ENCODE measurements at regions not wholly inside any gene's neighbourhood (a gene's known extent, or its start where the extent isn't known, plus 50 kb on each side); places are given as distances from the start of the nearest gene placed in this dataset.

DNA sequence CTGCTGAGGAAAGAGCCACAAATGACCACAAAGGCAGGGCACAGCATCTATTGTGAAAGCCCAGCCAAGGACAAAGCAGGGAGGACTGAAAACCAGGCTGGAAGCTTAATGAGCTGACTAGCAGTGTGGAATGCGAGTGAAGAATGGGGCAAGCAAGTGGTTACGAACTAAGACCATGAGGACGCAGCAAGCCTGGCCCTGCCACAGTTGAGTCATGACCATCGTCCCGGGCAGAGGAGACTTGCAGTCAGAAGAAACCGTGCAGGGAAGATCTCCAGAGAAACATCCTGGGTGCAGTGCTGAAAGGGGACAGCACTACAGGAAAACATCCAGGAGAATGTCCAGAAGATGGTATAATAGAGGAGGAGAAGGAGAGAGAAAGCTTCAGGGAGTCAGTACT, 120.5 kb upstream of the GYPC start:
- H2AFZ ChIP-seq = no peak overlapping the region
- H3K79me2 ChIP-seq = no peaks in the 10 kb centered on the region
- H3K4me2 ChIP-seq = no peak overlapping the region
- H3K27ac ChIP-seq = no peak overlapping the region
- 97% methylated on average over 6 of the region's 6 CpGs for WGBS (ENCODE audit: low lambda C conversion rate, missing lambda C conversion rate)
- no peaks in the 10 kb centered on the region for H4K20me1 ChIP-seq (ENCODE audit: insufficient read depth, poor library complexity, severe bottlenecking)
- no peak for DNase-seq (ENCODE audit: low spot score)
- H3K4me1 ChIP-seq (ENCODE audit: insufficient read depth) = no peaks in the 10 kb centered on the region
- H3K4me3 ChIP-seq = no peak overlapping the region
- TF ChIP-seq EZH2 (IDR thresholded peaks at IDR 0.05; ENCODE audit: borderline replicate concordance) = no peak
- TF ChIP-seq EZH2phosphoT487 (IDR thresholded peaks at IDR 0.05; ENCODE audit: low read depth, severe bottlenecking, unreplicated experiment) = no peak
- TF ChIP-seq, protein P1, sequence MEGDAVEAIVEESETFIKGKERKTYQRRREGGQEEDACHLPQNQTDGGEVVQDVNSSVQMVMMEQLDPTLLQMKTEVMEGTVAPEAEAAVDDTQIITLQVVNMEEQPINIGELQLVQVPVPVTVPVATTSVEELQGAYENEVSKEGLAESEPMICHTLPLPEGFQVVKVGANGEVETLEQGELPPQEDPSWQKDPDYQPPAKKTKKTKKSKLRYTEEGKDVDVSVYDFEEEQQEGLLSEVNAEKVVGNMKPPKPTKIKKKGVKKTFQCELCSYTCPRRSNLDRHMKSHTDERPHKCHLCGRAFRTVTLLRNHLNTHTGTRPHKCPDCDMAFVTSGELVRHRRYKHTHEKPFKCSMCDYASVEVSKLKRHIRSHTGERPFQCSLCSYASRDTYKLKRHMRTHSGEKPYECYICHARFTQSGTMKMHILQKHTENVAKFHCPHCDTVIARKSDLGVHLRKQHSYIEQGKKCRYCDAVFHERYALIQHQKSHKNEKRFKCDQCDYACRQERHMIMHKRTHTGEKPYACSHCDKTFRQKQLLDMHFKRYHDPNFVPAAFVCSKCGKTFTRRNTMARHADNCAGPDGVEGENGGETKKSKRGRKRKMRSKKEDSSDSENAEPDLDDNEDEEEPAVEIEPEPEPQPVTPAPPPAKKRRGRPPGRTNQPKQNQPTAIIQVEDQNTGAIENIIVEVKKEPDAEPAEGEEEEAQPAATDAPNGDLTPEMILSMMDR (IDR thresholded peaks at IDR 0.05; ENCODE audit: poor library complexity) = no peak
- H3K36me3 ChIP-seq (replicated peaks; ENCODE audit: insufficient read depth, low read depth) = no peaks in the 10 kb centered on the region
- H3K9me3 ChIP-seq (ENCODE audit: low read depth) = no peaks in the 10 kb centered on the region
- H3K27me3 ChIP-seq = no peaks in the 10 kb centered on the region
- no peaks in the 10 kb centered on the region for H3K9me2 ChIP-seq (replicated peaks; ENCODE audit: insufficient read depth)

DNA sequence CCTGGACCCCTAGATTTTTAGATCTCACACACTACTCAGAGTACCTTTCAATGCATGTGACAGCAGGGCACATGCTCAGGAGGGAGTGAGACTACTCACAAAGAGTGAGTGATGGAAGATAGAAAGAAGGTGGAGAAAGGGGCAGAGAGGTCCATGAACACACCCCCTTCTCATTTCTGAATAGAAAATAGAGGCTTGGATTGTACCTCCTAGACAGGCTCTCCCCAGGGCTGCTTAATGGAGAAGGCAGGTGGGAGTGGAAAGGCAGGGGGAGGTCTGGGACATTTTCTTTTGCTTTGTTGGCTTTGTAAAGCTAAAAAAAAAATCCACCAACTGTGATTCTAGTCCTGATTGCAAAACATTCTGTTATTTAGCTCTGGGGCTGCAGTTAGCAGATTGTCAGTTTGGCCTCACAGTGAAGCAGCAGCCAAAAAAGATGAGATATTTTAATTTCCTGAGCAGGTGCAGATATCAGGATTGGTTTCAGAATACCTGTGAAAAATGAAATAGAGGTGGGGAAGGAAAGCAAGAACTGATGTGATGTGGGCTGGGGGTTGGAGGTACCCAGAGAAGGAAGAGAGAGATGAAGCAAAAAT, 119.3 kb upstream of the GYPC start:
- DNase-seq (ENCODE audit: low spot score) = no peak

DNA sequence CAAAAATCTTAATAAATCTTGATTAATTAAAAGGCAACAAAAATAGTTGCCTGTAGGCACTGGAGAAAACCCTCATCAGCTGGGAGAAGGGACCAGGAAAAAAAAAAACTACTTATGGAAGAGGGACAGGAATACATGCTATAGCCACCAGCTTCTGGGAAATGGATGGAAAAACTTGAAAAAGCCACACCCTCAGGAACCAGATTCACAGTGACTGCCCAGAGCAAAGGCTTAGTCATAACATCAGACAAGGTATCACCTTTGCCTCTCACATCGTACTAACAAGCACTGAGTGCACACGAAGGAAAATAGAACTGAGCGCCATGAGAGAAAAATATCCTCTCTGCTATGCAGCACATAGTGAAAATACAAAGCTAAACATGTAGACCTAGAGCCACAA, 116.9 kb upstream of the GYPC start:
- H3K9me2 ChIP-seq (replicated peaks; ENCODE audit: insufficient read depth) = no peaks in the 10 kb centered on the region
- no peaks in the 10 kb centered on the region for H3K36me3 ChIP-seq (replicated peaks; ENCODE audit: insufficient read depth, low read depth)
- no peak overlapping the region for H2AFZ ChIP-seq
- H3K4me1 ChIP-seq (ENCODE audit: insufficient read depth) = no peaks in the 10 kb centered on the region
- WGBS (ENCODE audit: low lambda C conversion rate, missing lambda C conversion rate) = 87% methylated on average over 3 of the region's 3 CpGs
- H3K79me2 ChIP-seq = no peaks in the 10 kb centered on the region
- no peak for DNase-seq (ENCODE audit: low spot score)
- no peak overlapping the region for H3K4me2 ChIP-seq
- no peaks in the 10 kb centered on the region for H4K20me1 ChIP-seq (ENCODE audit: insufficient read depth, poor library complexity, severe bottlenecking)
- H3K27me3 ChIP-seq = no peaks in the 10 kb centered on the region
- H3K9me3 ChIP-seq (ENCODE audit: low read depth) = peaks cover 13% of the 10 kb centered on the region
- TF ChIP-seq EZH2 (IDR thresholded peaks at IDR 0.05; ENCODE audit: borderline replicate concordance) (no peak), EZH2phosphoT487 (IDR thresholded peaks at IDR 0.05; ENCODE audit: low read depth, severe bottlenecking, unreplicated experiment) (no peak)
- TF ChIP-seq, protein P1 (IDR thresholded peaks at IDR 0.05; ENCODE audit: poor library complexity) = no peak
- H3K27ac ChIP-seq = no peak overlapping the region
- H3K4me3 ChIP-seq = no peak overlapping the region

More for the DNA sequence above, 119.3 kb upstream of the GYPC start:
- H3K9me3 ChIP-seq (ENCODE audit: low read depth) = no peaks in the 10 kb centered on the region
- no peak overlapping the region for H2AFZ ChIP-seq
- H3K4me1 ChIP-seq (ENCODE audit: insufficient read depth) = no peaks in the 10 kb centered on the region
- no peaks in the 10 kb centered on the region for H3K27me3 ChIP-seq
- no peak overlapping the region for H3K4me2 ChIP-seq
- TF ChIP-seq EZH2phosphoT487 (IDR thresholded peaks at IDR 0.05; ENCODE audit: low read depth, severe bottlenecking, unreplicated experiment) = no peak
- TF ChIP-seq EZH2 (IDR thresholded peaks at IDR 0.05; ENCODE audit: borderline replicate concordance) = no peak
- TF ChIP-seq, protein P1 (IDR thresholded peaks at IDR 0.05; ENCODE audit: poor library complexity) = no peak
- no peaks in the 10 kb centered on the region for H4K20me1 ChIP-seq (ENCODE audit: insufficient read depth, poor library complexity, severe bottlenecking)
- H3K4me3 ChIP-seq = no peak overlapping the region
- H3K79me2 ChIP-seq = no peaks in the 10 kb centered on the region
- no peaks in the 10 kb centered on the region for H3K36me3 ChIP-seq (replicated peaks; ENCODE audit: insufficient read depth, low read depth)
- H3K27ac ChIP-seq = no peak overlapping the region
- H3K9me2 ChIP-seq (replicated peaks; ENCODE audit: insufficient read depth) = no peaks in the 10 kb centered on the region

DNA sequence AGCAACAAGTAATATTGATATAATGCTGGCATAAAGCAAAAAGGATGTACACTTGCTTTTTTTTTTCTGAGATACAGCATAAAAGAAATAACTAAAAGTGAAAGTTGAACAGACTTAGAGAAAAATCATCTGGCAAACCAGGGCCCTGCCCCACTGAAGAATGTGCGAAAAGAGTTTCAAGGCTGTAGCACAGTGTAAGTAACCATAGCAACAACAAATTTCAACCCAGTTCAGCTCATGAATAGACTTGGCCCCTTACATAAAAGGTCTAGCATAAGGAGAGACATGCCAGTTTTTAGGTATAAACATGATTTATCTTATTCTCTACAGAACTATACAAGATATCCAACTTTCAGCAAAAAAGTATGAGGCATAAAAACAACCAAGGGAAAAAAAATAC, 113.7 kb upstream of the GYPC start:
- no peaks in the 10 kb centered on the region for H3K27me3 ChIP-seq
- H2AFZ ChIP-seq = no peak overlapping the region
- no peaks in the 10 kb centered on the region for H3K9me2 ChIP-seq (replicated peaks; ENCODE audit: insufficient read depth)
- DNase-seq (ENCODE audit: low spot score) = no peak
- H4K20me1 ChIP-seq (ENCODE audit: insufficient read depth, poor library complexity, severe bottlenecking) = no peaks in the 10 kb centered on the region
- H3K4me3 ChIP-seq = no peak overlapping the region
- H3K4me1 ChIP-seq (ENCODE audit: insufficient read depth) = no peaks in the 10 kb centered on the region
- no peaks in the 10 kb centered on the region for H3K79me2 ChIP-seq
- TF ChIP-seq EZH2phosphoT487 (IDR thresholded peaks at IDR 0.05; ENCODE audit: low read depth, severe bottlenecking, unreplicated experiment) (no peak), EZH2 (IDR thresholded peaks at IDR 0.05; ENCODE audit: borderline replicate concordance) (no peak)
- TF ChIP-seq, protein P1 (IDR thresholded peaks at IDR 0.05; ENCODE audit: poor library complexity) = no peak
- H3K9me3 ChIP-seq (ENCODE audit: low read depth) = peaks cover 13% of the 10 kb centered on the region
- WGBS (ENCODE audit: low lambda C conversion rate, missing lambda C conversion rate) = 96% methylated on average over 1 of the region's 1 CpG
- H3K4me2 ChIP-seq = no peak overlapping the region
- H3K27ac ChIP-seq = no peak overlapping the region
- no peaks in the 10 kb centered on the region for H3K36me3 ChIP-seq (replicated peaks; ENCODE audit: insufficient read depth, low read depth)
